NOMO-1 (cell line): ENCODE measurements at regions not wholly inside any gene's neighbourhood (a gene's known extent, or its start where the extent isn't known, plus 50 kb on each side); places are given as distances from the start of the nearest gene placed in this dataset.

Source experiments
- DNase-seq, 2 experiments: peaks; one replicate each; lab custom pipeline; 2025; ENCODE audit not compliant: unreplicated experiment in 2 of 2; lab: John Stamatoyannopoulos, UW

DNA sequence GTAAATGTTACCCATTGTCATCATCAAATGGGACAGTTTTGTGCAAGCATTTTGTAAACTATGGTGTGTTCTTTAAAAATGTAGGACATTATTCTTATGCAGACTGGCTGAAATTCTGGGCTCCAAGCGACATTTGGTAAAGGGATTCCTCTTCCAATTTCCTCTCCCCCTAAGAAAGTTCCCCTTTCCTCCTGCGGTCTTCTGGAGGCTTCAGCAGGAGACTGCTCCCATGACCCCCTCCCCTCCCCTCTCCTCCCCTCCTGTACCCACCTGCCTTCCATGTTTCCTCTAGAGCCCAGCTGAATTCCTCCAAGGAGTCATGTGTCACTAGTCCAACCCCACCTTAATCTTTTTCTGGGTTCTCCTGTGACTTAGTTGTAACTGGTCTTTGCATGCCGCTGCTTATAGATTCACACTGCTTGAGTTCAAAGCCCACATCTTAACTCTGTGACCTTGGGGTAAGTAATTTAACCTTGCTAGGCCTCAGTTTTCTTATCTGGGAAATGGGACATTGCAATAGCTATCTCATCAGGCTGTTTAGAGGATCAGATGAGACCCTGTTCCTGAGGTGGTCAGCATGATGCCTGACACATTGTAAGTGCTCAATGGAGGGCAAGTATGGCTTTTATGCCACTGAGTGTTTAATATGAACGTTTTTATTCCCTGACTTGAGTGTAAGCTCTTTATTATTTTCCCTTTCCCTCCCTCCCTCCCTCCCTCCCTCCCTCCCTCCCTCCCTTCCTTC lies 69.9 kb upstream of the WDR26 start:
- DNase-seq = no peak

GRCh38 chr1:224505454-224506093 lies 71.0 kb upstream of the WDR26 start:
- no peak for DNase-seq

GRCh38 chr1:224506141-224506814 lies 71.7 kb upstream of the WDR26 start:
- no peak for DNase-seq

GRCh38 chr1:224507771-224508523 lies 73.3 kb upstream of the WDR26 start:
- no peak for DNase-seq

DNA sequence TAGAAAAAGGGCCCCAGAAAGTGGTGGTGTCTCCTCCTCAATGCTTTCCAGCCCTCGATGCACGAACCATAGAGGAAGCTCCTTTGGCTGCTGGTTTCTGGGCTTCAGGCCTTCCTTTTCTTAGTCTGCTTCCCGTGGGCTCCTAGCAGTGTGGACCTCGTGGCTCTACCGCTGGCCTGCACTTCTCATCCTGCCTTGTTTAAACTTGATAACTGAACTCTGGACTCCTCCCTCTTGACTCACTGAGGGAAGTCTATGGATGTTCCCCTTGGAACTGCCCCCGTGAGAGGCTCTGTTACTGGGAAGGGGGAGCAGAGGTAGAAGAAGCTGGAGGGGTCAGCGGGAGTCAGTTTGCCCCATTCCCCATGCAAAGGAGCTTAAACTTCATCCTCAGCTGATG lies 75.3 kb upstream of the WDR26 start:
- DNase-seq = no peak

DNA sequence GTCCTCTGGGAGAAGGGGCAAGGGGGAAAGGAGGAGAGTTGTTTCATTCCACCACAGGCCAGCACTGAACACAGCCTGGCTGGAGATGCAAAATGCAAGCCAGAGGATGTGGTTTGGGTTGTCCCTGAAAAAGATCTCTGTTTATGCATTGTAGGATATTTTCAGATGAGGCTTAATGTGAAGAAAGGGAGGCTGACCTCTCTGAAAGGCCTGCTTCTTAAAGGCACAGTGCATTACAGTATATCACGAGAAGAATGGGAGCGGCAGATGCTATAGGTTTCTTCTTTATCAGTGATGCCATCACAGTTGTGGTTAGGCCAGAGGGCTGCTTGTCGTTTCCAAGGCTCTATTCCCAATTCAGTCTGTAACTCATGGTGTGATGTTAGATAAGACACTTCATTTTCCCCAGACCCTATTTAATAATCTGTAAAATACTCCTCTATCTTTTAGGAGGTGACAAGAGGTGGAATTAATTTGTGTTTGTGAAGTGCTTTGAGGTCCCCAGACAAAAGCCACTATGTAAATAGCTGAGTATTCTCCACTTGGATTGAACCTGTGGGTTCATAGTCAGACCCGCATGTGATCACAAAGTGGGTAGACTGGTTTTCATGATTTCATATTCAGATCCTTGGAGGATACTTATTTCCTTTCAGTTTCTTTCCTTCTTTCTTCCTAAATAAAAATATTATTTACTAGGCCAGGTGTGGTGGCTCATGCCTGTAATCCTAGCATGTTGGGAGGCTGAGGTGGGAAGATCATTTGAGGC lies 76.5 kb upstream of the WDR26 start:
- DNase-seq = no peak

DNA sequence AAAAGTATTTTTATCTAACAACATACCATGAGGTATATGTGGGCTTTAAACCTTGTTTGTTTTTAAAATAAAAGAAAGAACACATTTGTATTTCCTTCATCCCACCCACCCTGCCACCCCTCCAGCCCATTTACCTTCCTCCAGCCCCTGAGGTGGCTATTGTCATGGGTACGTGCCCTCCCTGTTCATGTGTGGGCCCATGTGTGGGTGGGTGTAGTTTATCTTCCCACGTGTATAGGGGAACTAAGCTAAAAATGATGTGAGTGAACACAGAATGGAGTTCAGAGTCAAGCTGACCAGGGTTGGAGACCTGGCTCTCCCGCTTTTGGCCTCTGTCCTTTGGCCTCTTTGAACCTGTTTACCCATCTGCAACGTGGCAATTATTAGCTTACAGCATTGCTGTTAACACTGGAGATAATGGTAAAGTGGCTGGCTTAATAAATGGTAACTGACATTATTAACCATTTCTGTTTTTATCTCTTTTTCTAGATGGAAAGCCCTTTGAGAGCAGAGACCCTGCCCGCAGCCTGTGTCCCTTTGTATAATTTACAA lies 78.1 kb upstream of the WDR26 start:
- no peak for DNase-seq

DNA sequence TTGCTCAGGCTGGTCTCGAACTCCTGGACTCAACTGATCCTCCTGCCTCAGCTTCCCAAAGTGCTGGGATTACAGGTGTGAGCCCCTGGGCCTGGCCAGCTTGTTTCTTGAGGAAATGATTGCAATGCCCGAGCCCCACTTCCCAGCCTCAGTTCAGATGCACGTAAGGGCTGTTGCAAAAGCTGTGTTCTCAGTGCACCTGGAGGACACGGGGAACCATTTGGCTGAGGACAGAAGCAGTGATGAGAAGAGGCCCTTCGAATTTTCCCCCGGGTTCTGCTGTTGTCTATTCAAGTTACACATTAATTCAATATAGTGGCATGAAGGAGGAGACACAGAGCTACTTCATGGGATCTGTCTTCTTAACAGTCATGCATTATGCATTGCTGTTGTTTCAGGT lies 78.8 kb upstream of the WDR26 start:
- no peak for DNase-seq

- DNase-seq = peak; percentile 61 to 66
Observed at GRCh38 chr1:224513787-224514209, 79.2 kb upstream of the WDR26 start.

DNA sequence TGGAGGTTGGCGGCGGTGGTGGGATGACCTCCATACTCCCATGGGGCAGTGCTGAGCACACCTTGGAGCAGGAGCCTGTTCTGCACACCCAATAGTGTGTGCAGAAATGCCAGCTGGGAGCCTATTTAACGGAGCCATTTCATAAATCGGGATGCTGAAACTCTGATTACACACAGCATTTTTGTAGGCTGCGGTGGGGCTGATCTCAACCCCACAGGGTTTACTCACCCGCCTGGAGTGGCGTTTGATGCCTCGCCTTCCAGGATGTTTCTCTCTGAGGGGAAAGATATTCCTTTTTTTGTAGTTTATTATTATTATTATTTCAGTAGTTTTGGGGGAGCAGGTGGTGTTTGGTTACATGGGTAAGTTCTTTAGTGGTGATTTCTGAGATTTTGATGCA lies 82.6 kb upstream of the WDR26 start:
- DNase-seq = no peak

DNA sequence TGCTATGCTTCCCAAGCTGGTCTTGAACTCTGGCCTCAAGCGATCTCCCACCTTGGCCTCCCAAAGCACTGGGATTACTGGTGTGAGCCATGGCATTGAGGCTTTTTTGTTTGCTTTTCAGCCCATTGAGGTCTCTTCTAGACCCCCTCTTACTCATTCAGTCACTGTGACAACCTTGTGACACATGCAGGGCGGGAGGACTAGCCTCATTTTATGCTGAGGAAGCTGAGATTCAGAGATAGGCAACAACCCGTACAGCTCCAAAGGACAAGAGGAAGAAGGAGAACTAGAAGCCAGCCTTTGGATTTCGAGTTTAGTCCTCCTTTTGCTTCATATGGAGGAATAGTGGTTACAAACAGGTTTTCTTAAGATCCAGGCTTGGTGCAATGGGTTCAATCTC lies 83.9 kb upstream of the WDR26 start:
- DNase-seq = no peak

GRCh38 chr1:224519874-224520273 lies 85.3 kb upstream of the WDR26 start:
- no peak for DNase-seq

DNA sequence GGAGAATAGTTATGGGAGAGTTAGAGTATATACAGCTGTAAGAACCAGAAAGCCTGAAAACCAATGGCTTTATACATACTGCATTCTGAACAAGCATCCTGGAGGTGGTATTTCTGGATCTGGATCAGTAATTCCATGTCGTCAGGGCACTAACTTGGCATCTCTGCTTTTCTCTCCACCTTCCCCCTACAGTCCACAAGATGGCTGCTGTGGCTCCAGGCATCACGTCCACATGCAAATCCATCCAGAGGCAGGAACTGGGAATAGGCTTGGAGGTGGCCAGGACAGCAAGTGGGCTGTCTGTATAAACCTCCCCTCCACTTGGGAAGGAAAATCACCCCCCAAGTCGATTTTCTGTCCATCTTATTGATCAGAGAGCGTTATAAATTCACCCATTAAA lies 86.2 kb upstream of the WDR26 start:
- DNase-seq = no peak

DNA sequence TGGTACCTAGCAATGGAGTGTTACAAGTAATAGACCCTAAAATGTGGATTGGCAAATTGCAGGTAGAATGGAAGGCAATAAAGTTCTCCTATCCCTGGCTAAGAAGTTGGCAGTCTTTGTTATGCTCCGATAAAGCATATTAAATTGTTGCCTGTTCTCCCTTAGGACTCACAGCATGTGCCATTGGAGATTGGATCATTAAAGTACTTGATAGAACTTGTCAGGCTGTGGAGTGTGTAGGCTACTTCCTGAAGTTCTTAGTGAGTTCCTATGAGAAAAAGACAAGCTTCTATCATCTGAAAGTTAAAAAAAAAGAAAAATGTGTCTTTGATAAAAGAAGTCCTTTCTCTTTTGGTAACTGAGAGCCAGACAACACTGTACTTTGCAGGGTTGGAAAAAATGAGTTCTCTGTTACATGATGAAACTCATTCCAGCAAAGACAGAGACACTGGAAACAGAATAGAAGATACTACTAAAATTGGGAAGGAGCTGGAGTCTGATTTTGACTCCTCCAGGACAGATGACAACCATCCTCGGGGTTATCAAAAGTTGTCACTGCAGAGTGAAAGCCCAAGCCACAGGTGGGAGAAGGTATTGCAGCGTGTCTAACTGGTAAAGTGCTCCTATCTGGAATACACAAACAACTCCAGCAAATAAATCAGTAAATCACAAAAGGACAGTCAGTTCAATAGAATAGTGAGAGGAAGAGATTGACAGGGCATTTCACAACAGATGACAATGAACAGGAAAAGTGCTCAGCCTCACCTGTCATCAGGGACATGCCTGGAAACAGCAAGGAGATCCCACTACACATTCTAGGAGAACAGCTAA lies 87.5 kb upstream of the WDR26 start:
- DNase-seq = no peak

GRCh38 chr1:224523676-224524075 lies 89.1 kb upstream of the WDR26 start:
- no peak for DNase-seq

DNA sequence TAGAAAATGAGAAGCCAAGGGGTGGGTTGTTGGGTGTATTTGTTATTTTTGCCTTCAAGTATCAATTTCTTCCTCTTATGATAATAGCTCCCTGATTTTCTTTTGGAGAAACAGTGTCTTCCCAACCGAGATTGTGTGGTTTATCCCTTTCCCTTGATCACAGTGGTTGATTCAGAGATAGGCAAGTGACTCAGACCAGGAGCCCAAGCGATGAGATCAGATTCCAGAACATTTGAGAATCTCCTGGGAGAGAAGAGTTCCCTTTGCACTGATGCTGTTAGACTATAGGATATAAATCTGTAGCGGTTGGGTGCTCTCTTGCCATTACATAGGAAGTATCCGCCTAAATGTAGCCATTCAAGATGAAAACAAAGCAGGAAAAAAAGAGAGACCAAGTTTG lies 90.1 kb upstream of the WDR26 start:
- DNase-seq = no peak

DNA sequence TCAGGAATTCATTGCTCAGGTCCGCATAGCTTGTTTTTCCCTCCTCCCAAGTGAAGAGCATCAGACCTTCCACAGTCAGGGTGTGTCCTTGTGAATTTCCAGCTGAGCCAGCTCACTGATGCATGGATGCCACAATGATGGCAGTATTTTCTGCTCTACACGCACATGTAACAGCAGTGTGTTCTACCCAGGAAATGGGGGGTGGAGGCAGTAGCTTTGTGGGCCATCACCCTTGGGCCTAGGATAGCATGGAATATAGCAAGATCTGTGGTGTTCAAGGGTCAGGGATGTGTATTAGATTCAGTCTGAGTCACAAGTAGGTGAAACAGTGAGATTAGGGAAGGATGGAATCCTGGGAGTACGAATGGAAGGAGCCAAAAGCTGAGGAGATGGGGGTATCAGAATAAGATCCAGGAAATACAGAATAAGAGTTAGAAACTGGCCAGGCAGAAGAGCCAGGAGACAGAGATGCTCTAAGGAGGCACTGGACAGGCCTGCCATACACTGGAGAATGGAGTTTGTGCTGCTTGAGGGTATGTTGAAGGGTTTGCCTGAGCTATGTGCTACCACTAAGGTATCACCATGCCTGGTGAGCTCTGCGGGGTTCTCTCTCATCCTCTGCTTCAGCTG lies 90.6 kb upstream of the CNIH3 start:
- DNase-seq = no peak

DNA sequence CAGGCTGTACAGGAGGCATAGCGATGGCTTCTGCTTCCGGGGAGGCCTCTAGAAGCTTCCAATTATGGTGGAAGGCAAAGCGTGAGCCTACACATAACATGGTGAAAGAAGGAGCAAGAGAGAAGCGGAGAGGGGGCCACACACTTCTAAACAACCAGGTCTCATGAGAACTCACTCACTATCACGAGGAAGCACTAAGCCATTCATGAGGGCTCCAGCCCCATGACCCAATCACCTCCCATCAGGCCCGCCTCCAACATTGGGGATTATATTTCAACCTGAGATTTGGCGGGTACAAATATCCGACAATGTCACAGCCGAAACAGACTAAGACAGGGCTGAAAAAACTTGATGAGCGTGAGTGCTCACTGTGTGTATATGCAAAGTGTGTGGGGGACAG lies 89.3 kb upstream of the CNIH3 start:
- DNase-seq = no peak

DNA sequence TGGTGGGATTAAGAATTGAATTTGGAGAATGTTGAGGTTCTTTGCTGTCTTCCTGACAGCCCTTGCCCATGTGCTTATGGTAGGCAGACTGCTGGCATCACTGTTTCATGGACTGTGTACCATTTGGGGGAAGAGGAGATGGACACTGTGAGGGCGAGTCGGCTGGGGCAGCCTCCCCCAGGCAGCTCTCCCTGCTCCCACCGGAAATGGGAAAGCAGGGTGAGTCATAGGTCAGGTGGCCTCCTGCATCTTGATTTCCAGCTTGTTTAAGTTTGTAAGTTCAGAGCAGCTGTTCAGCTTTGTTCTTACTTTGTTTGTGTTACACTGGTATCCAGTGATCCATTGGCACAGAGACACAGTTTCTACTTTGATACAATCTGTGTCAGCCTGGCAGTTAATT lies 87.2 kb upstream of the CNIH3 start:
- no peak for DNase-seq
